B cell (primary cell): ENCODE measurements at regions not wholly inside any gene's neighbourhood (a gene's known extent, or its start where the extent isn't known, plus 50 kb on each side); places are given as distances from the start of the nearest gene placed in this dataset.

Experiments
- ATAC-seq: fragments of 200-7000 bp; cut with Tn5 transposase; one replicate; pipeline ENCODE4 v1.10.0; 2021; ENCODE audit warnings: low read depth, mild to moderate bottlenecking, moderate number of reproducible peaks, moderate library complexity
- CTCF ChIA-PET: fragments of 350-600 bp; sonication (Branson Sonifier 250); formaldehyde crosslinking; loops from one replicate; lab custom pipeline; 2021; ENCODE audit warnings: antibody characterized with exemption, inconsistent platforms; lab: Charles Lee
- POLR2A ChIA-PET: fragments of 350-600 bp; sonication (Branson Sonifier 250); formaldehyde crosslinking; loops from one replicate; lab custom pipeline; 2021; ENCODE audit warnings: antibody characterized with exemption; lab: Charles Lee
- DNase-seq: peaks from one replicate; pipeline ENCODE4 v3.0.0; 2013
- H2AFZ ChIP-seq: 2 replicates; pipeline ENCODE4 v1.6.1; 2012; ENCODE audit warnings: mild to moderate bottlenecking, low read depth, low read length; ENCODE audit not compliant: insufficient read depth, poor library complexity, severe bottlenecking
- H3K27ac ChIP-seq, 2 donors: 1 replicate in 1 of 2; 2 replicates in 1 of 2; pipeline ENCODE4 v1.5.1; 2012 to 2013; ENCODE audit warnings: low read length in 2 of 2, mild to moderate bottlenecking in 2 of 2, moderate library complexity in 1 of 2
- H3K27me3 ChIP-seq, 4 experiments: fragments of 200-600 bp in 1 of 4; sonication (generic) in 1 of 4; replicated peaks in 1 of 4; 1 replicate in 2 of 4; 2 replicates in 2 of 4; pipeline versions ENCODE4 v1.6.1 to v1.7.0; 2013 to 2016; ENCODE audit warnings: low read length in 3 of 4, mild to moderate bottlenecking in 2 of 4, mixed read lengths in 1 of 4, moderate library complexity in 1 of 4; ENCODE audit not compliant: insufficient read depth in 4 of 4, control insufficient read depth in 3 of 4; ENCODE audit errors: control extremely low read depth in 1 of 4
- H3K36me3 ChIP-seq, 2 experiments: replicated peaks in 1 of 2; 1 replicate in 1 of 2; 2 replicates in 1 of 2; pipeline versions ENCODE4 v1.6.1 to v1.7.1; 2013; ENCODE audit warnings: low read length in 1 of 2; ENCODE audit not compliant: insufficient read depth in 2 of 2, control insufficient read depth in 1 of 2; ENCODE audit errors: control extremely low read depth in 1 of 2, extremely low read depth in 1 of 2
- H3K4me1 ChIP-seq, 2 donors: fragments of 200-600 bp in 1 of 2; sonication (generic) in 1 of 2; 1 replicate in 1 of 2; 2 replicates in 1 of 2; pipeline versions ENCODE4 v1.5.1 to v1.6.1; 2013 to 2017; ENCODE audit warnings: low read length in 2 of 2; ENCODE audit not compliant: control insufficient read depth in 2 of 2, insufficient read depth in 2 of 2
- H3K4me2 ChIP-seq: replicated peaks from 2 replicates; pipeline ENCODE3; 2012; ENCODE audit warnings: mild to moderate bottlenecking, low read depth, low read length; ENCODE audit not compliant: poor library complexity, severe bottlenecking
- H3K4me3 ChIP-seq, 5 experiments: fragments of 200-600 bp in 1 of 5; sonication (generic) in 1 of 5; 1 replicate in 3 of 5; 2 replicates in 2 of 5; pipeline versions ENCODE4 v1.5.1 to v1.7.0; 2011 to 2016; ENCODE audit warnings: low read length in 4 of 5, mild to moderate bottlenecking in 4 of 5, low read depth in 2 of 5, control low read depth in 1 of 5, moderate library complexity in 1 of 5; ENCODE audit not compliant: insufficient read depth in 1 of 5; ENCODE audit errors: control extremely low read depth in 1 of 5, extremely low read depth in 1 of 5
- H3K79me2 ChIP-seq: fragments of 200-600 bp; sonication (generic); one replicate; pipeline ENCODE4 v1.6.0; 2016; ENCODE audit warnings: low read length; ENCODE audit not compliant: control insufficient read depth, insufficient read depth
- H3K9ac ChIP-seq: fragments of 200-600 bp; sonication (generic); 2 replicates; pipeline ENCODE4 v1.6.1; 2017; ENCODE audit warnings: mild to moderate bottlenecking, low read length, moderate library complexity
- H3K9me3 ChIP-seq, 3 donors: one replicate each; pipeline versions ENCODE4 v1.6.1 to v1.7.1; 2013; ENCODE audit warnings: low read length in 2 of 3; ENCODE audit not compliant: control insufficient read depth in 2 of 3, insufficient read depth in 1 of 3; ENCODE audit errors: control extremely low read depth in 1 of 3
- H4K20me1 ChIP-seq: 2 replicates; pipeline ENCODE4 v1.6.0; 2012; ENCODE audit warnings: mild to moderate bottlenecking, low read length; ENCODE audit not compliant: insufficient read depth, control insufficient read depth, poor library complexity, severe bottlenecking
- H3K27ac Mint-ChIP-seq: one replicate; pipeline ENCODE4 v1.8.0; 2021; ENCODE audit warnings: mixed read lengths
- H3K27me3 Mint-ChIP-seq: one replicate; pipeline ENCODE4 v1.8.0; 2021; ENCODE audit warnings: mixed read lengths
- H3K4me1 Mint-ChIP-seq: one replicate; pipeline ENCODE4 v1.8.0; 2021; ENCODE audit warnings: mixed read lengths
- H3K4me3 Mint-ChIP-seq: one replicate; pipeline ENCODE4 v1.8.0; 2021; ENCODE audit warnings: mixed read lengths
- H3K9me3 Mint-ChIP-seq: one replicate; pipeline ENCODE4 v1.8.0; 2022; ENCODE audit warnings: mixed read lengths; ENCODE audit not compliant: insufficient read depth
- EZH2 ChIP-seq: IDR thresholded peaks from 2 replicates; pipeline ENCODE4 v1.6.1; 2012; ENCODE audit warnings: borderline replicate concordance, low read depth, mild to moderate bottlenecking, moderate library complexity, low read length; ENCODE audit not compliant: insufficient read depth, poor library complexity, severe bottlenecking
- WGBS: methylation state at CpG from one replicate; pipeline ENCODE4 v1.1.5; 2013; ENCODE audit warnings: missing lambda C conversion rate; ENCODE audit not compliant: insufficient coverage; 5-methylcytosine and 5-hydroxymethylcytosine counted together
- intact Hi-C: fragments of 100-400 bp; cut with micrococcal nuclease; formaldehyde crosslinking; loops from one replicate; pipeline ENCODE4 v1.10.0; 2022
- TF ChIP-seq, protein P1 (sequence below): fragments of 200-600 bp; IDR thresholded peaks from one replicate; pipeline ENCODE4 v1.8.0; 2022; ENCODE audit warnings: antibody characterized with exemption, mild to moderate bottlenecking

DNA sequence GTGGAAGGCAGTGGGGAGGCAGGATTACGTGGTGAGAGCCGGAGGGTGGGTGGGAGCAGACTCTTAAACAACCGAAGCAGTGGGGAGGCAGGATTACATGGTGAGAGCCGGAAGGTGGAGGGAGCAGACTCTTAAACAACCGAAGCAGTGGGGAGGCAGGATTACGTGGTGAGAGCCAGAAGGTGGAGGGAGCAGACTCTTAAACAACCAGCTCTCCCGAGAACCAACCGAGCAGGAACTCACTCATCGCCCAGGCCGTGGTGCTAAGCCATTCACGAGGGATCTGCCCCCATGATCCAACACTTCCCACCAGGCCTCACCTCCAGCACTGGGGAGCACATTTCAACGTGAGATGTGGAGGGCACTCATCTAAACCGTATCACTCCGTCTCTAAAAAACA lies 87.7 kb downstream of the RTP5 start:
- peaks cover 15 to 16% of the 10 kb centered on the region in 2 donors for H3K4me1 ChIP-seq
- Mint-ChIP-seq H3K4me1 (peaks cover 27% of the 10 kb centered on the region), H3K27me3 (no peaks in the 10 kb centered on the region), H3K9me3 (peaks cover 7% of the 10 kb centered on the region), H3K27ac (peak overlapping the region; percentile 56), H3K4me3 (no peak overlapping the region)
- WGBS = 95% methylated on average over 10 of the region's 14 CpGs
- no peak overlapping the region for H3K4me2 ChIP-seq
- POLR2A ChIA-PET = no interaction called here
- H2AFZ ChIP-seq = no peak overlapping the region
- peaks cover 0 to 24% (median 10%) of the 10 kb centered on the region in 3 donors for H3K9me3 ChIP-seq
- CTCF ChIA-PET = no interaction called here
- ATAC-seq = no peak
- no peaks in the 10 kb centered on the region for H4K20me1 ChIP-seq
- no peak for DNase-seq
- H3K27ac ChIP-seq = peak overlapping the region in 1 of 2 donors; percentile 57
- H3K27me3 ChIP-seq = no peaks in the 10 kb centered on the region
- H3K79me2 ChIP-seq = peaks cover 9% of the 10 kb centered on the region
- H3K4me3 ChIP-seq = no peak overlapping the region
- no peak overlapping the region for H3K9ac ChIP-seq
- intact Hi-C loops = no loop called here
- H3K36me3 ChIP-seq = peaks cover 0 to 16% of the 10 kb centered on the region in 2 experiments
- no peak for TF ChIP-seq EZH2
- TF ChIP-seq, protein P1, sequence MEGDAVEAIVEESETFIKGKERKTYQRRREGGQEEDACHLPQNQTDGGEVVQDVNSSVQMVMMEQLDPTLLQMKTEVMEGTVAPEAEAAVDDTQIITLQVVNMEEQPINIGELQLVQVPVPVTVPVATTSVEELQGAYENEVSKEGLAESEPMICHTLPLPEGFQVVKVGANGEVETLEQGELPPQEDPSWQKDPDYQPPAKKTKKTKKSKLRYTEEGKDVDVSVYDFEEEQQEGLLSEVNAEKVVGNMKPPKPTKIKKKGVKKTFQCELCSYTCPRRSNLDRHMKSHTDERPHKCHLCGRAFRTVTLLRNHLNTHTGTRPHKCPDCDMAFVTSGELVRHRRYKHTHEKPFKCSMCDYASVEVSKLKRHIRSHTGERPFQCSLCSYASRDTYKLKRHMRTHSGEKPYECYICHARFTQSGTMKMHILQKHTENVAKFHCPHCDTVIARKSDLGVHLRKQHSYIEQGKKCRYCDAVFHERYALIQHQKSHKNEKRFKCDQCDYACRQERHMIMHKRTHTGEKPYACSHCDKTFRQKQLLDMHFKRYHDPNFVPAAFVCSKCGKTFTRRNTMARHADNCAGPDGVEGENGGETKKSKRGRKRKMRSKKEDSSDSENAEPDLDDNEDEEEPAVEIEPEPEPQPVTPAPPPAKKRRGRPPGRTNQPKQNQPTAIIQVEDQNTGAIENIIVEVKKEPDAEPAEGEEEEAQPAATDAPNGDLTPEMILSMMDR = no peak

DNA sequence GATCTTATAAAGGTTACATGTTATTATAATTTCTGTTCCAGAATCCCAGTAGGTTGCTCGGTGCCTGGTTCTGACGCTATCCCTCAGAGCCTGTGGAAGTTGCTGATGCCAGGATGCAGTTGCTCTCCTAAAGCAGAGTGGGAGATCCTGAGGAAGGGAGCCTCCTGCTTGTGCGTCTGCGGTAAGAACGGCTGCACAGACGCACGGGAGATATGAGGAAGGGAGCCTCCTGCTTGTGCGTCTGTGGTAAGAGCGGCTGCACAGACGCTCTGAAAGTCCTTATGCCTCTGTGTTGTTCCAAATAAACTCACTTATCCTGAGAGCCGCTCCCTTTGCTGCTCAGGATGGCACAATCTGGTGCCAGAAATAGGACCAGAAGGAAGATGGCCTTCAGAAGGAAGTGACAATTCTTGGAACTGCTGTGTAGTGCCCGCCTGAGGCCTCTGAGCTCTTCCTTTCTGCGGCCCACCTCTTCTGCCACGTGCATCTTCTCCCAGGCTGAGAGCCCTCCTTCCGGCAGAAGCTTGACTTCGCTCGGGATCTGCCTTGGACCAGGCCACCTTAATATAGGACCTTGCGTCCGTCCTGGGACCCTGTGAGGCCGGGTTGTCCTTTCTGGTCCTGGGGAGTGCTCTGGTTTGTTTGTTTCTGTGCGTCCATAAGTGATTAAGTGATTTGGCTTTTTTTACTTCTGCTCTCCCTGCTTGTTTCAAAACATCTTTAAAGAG lies 89.5 kb downstream of the RTP5 start:
- H3K4me3 Mint-ChIP-seq = no peak overlapping the region
- 91% methylated on average over 17 of the region's 21 CpGs for WGBS
- DNase-seq = no peak
- POLR2A ChIA-PET = no interaction called here
- H3K27me3 Mint-ChIP-seq = no peaks in the 10 kb centered on the region
- Histone ChIP-seq H3K36me3 (peaks cover 0 to 16% of the 10 kb centered on the region in 2 experiments), H3K9ac (no peak overlapping the region), H2AFZ (no peak overlapping the region), H3K79me2 (peaks cover 9% of the 10 kb centered on the region), H3K27me3 (no peaks in the 10 kb centered on the region), H4K20me1 (no peaks in the 10 kb centered on the region), H3K4me3 (no peak overlapping the region), H3K4me2 (no peak overlapping the region), H3K9me3 (peaks cover 0 to 24% (median 10%) of the 10 kb centered on the region in 3 donors), H3K4me1 (peaks cover 28 to 29% of the 10 kb centered on the region in 2 donors), H3K27ac (peak overlapping the region in 1 of 2 donors; percentile 77)
- intact Hi-C loops = no loop called here
- peaks cover 7% of the 10 kb centered on the region for H3K9me3 Mint-ChIP-seq
- no peak overlapping the region for H3K27ac Mint-ChIP-seq
- peaks cover 43% of the 10 kb centered on the region for H3K4me1 Mint-ChIP-seq
- no peak for ATAC-seq
- TF ChIP-seq, protein P1 = no peak
- no peak for TF ChIP-seq EZH2
- CTCF ChIA-PET = interaction anchor here (3.7 kb wide), 1 partner anchor 7 kb away, joined by 19 read pairs; no protein-coding TSS in a partner anchor
